ENCODE measurements at regions not wholly inside any gene's neighbourhood (a gene's known extent, or its start where the extent isn't known, plus 50 kb on each side); places are given as distances from the start of the nearest gene placed in this dataset.

GRCh38 chr2:236656166-236656565 is 86.5 kb downstream of the ACKR3 start:
- no peak for DNase-seq

GRCh38 chr2:236656721-236657120 is 87.1 kb downstream of the ACKR3 start:
- no peak for DNase-seq

- DNase-seq: no peak
Observed at GRCh38 chr2:236657215-236657614, 87.6 kb downstream of the ACKR3 start.

GRCh38 chr2:236657801-236658200 is 88.2 kb downstream of the ACKR3 start:
- DNase-seq: no peak

GRCh38 chr2:236658974-236659757 is 89.5 kb downstream of the ACKR3 start:
- DNase-seq: no peak

GRCh38 chr2:236659758-236660150 is 90.1 kb downstream of the ACKR3 start:
- peak; percentile 45 to 82 for DNase-seq

- DNase-seq: peak in 1 of 2 experiments; percentile 9
Observed at GRCh38 chr2:236661061-236661761, 91.6 kb downstream of the ACKR3 start.

GRCh38 chr2:236661762-236662110 is 92.1 kb downstream of the ACKR3 start:
- no peak for DNase-seq

- no peak for DNase-seq
Observed at GRCh38 chr2:236662231-236663185, 92.9 kb downstream of the ACKR3 start.

- peak; percentile 62 to 79 for DNase-seq
Observed at GRCh38 chr2:236663287-236664101, 93.9 kb downstream of the ACKR3 start.

GRCh38 chr2:236664136-236664535 is 94.5 kb downstream of the ACKR3 start:
- no peak for DNase-seq

GRCh38 chr2:236665101-236665500 is 95.5 kb downstream of the ACKR3 start:
- no peak for DNase-seq

- no peak for DNase-seq
Observed at GRCh38 chr2:236665572-236666118, 96.0 kb downstream of the ACKR3 start.

- no peak for DNase-seq
Observed at GRCh38 chr2:236666646-236667204, 97.1 kb downstream of the ACKR3 start.

- DNase-seq: no peak
Observed at GRCh38 chr2:236667526-236667925, 97.9 kb downstream of the ACKR3 start.

- no peak for DNase-seq
Observed at GRCh38 chr2:236668531-236668969, 98.9 kb downstream of the ACKR3 start.

- no peak for DNase-seq
Observed at GRCh38 chr2:236670235-236670620, 100.6 kb downstream of the ACKR3 start.

GRCh38 chr2:236671896-236672562 is 102.4 kb downstream of the ACKR3 start:
- DNase-seq: no peak

GRCh38 chr2:236672606-236673005 is 103.0 kb downstream of the ACKR3 start:
- DNase-seq: no peak

- DNase-seq: no peak
Observed at GRCh38 chr2:236673126-236673822, 103.6 kb downstream of the ACKR3 start.

- no peak for DNase-seq
Observed at GRCh38 chr2:236673823-236674185, 104.2 kb downstream of the ACKR3 start.
